ENCODE measurements at regions not wholly inside any gene's neighbourhood (a gene's known extent, or its start where the extent isn't known, plus 50 kb on each side); places are given as distances from the start of the nearest gene placed in this dataset.

DNA sequence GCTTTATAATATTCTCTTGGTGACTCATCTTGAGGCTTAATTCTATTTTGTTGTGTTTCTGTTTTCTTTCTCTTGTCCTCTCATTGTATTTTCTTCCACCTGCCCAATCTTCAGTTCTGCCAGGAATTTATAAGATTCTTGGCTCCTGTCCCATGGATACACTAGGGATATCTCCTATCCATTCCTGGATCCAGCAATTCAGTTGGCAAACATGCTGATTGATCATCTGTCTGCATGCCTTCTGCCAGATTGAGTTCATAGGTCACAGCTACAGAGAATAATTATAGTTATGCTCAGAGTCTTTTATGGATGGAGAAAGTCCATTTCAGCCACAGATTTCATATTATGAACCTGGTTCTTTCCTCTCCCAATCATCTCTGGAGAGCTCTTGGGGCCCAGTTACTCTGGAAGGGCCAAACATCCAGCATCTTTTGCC, 140.4 kb upstream of the MAGI2 start:
- H3K27me3 ChIP-seq (replicated peaks; ENCODE audit: insufficient read depth): no peaks in the 10 kb centered on the region
- no peak for DNase-seq
- H3K79me2 ChIP-seq (ENCODE audit: insufficient read depth): no peaks in the 10 kb centered on the region
- in situ Hi-C loops (cut with MboI): no loop called here
- no peak overlapping the region for H3K4me2 ChIP-seq (ENCODE audit: unreplicated experiment)
- H3F3A ChIP-seq (ENCODE audit: insufficient read depth): no peaks in the 10 kb centered on the region
- H3K27ac ChIP-seq: no peak overlapping the region
- H3K4me1 ChIP-seq (ENCODE audit: insufficient read depth): no peaks in the 10 kb centered on the region
- no peak overlapping the region for H3K9ac ChIP-seq
- H3K36me3 ChIP-seq (ENCODE audit: low read depth): no peaks in the 10 kb centered on the region
- H3K9me3 ChIP-seq (ENCODE audit: low read depth): no peaks in the 10 kb centered on the region
- H4K20me1 ChIP-seq (ENCODE audit: insufficient read depth): no peaks in the 10 kb centered on the region
- H2AFZ ChIP-seq: no peak overlapping the region
- peaks cover 5% of the 10 kb centered on the region; the same call in 1 of the 2 replicates for H3K9me2 ChIP-seq (ENCODE audit: insufficient read depth)
- TF ChIP-seq EZH2phosphoT487 (IDR thresholded peaks at IDR 0.05; ENCODE audit: insufficient read depth, low read depth) (no peak), EZH2 (IDR thresholded peaks at IDR 0.05; ENCODE audit: insufficient read depth, poor library complexity, severe bottlenecking) (no peak)
- no peak overlapping the region for H3K4me3 ChIP-seq

GRCh38 chr7:79590916-79591623, 137.6 kb upstream of the MAGI2 start:
- no peaks in the 10 kb centered on the region for H3K9me3 ChIP-seq (ENCODE audit: low read depth)
- in situ Hi-C loops (cut with MboI): no loop called here

DNA sequence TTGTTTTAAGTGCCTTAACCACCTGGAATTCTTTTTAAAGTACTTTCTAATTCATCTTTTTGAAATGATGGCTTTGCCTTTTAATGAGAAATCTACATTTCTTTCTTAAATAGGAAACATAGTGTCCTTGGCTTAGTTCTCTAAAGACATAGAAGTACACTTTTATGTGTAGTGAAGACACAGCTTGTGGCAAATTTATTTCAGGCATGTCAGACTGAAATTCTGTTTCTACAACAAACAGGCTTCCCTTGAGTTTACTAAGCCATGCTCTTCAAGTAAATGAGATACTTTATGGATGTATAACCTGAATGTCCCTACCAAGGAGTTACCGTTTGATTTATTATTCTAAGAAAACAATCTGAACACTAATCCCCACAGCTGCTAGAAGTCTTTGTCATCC, 136.9 kb upstream of the MAGI2 start:
- Histone ChIP-seq H3K4me3 (no peak overlapping the region), H4K20me1 (ENCODE audit: insufficient read depth) (no peaks in the 10 kb centered on the region)
- in situ Hi-C loops (cut with MboI): no loop called here

More at GRCh38 chr7:79590916-79591623, 137.6 kb upstream of the MAGI2 start:
- Histone ChIP-seq H3K27ac (no peak overlapping the region), H3K79me2 (ENCODE audit: insufficient read depth) (no peaks in the 10 kb centered on the region), H3K9ac (no peak overlapping the region), H3K4me1 (ENCODE audit: insufficient read depth) (no peaks in the 10 kb centered on the region), H3K9me2 (ENCODE audit: insufficient read depth) (0 out of 2 replicates have a peak, but pooled peaks cover 5% of the 10 kb centered on the region), H3K4me2 (ENCODE audit: unreplicated experiment) (no peak overlapping the region), H3K4me3 (no peak overlapping the region), H2AFZ (no peak overlapping the region), H3K27me3 (replicated peaks; ENCODE audit: insufficient read depth) (no peaks in the 10 kb centered on the region), H3F3A (ENCODE audit: insufficient read depth) (no peaks in the 10 kb centered on the region), H4K20me1 (ENCODE audit: insufficient read depth) (no peaks in the 10 kb centered on the region), H3K36me3 (ENCODE audit: low read depth) (no peaks in the 10 kb centered on the region)
- TF ChIP-seq EZH2phosphoT487 (IDR thresholded peaks at IDR 0.05; ENCODE audit: insufficient read depth, low read depth) (no peak), EZH2 (IDR thresholded peaks at IDR 0.05; ENCODE audit: insufficient read depth, poor library complexity, severe bottlenecking) (no peak)
- no peak for DNase-seq

DNA sequence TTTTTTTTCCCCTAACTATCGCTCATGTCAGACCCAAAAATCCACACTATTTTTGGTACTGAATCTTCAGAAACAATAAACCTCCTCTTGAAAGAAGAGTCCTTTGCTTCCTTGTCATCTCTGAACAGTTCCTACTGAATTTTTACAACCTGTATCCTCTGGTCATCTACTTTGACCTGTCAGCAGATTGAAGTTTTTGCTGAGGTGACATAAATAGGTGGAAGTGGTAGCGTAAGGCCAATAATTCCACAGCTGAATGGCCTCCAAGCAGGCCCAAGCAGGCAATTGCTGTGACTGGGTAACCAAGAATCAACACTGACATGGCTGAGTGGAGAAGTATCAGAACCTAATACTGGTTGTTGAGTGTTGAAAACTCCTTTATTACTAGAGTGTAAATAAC, 117.4 kb upstream of the MAGI2 start:
- H3K36me3 ChIP-seq (ENCODE audit: low read depth): no peaks in the 10 kb centered on the region
- no peaks in the 10 kb centered on the region for H3K9me2 ChIP-seq (ENCODE audit: insufficient read depth)
- no peak overlapping the region for H2AFZ ChIP-seq
- DNase-seq: no peak
- H3K27me3 ChIP-seq (replicated peaks; ENCODE audit: insufficient read depth): no peaks in the 10 kb centered on the region
- no peak for TF ChIP-seq EZH2 (IDR thresholded peaks at IDR 0.05; ENCODE audit: insufficient read depth, poor library complexity, severe bottlenecking)
- no peak for TF ChIP-seq EZH2phosphoT487 (IDR thresholded peaks at IDR 0.05; ENCODE audit: insufficient read depth, low read depth)
- H3K4me1 ChIP-seq (ENCODE audit: insufficient read depth): no peaks in the 10 kb centered on the region
- 94 to 95% methylated on average over 2 of the region's 2 CpGs for WGBS, 2 experiments (ENCODE audit: low coverage in 1 of 2, low lambda C conversion rate in 2 of 2, missing lambda C conversion rate in 2 of 2)
- H3K79me2 ChIP-seq (ENCODE audit: insufficient read depth): no peaks in the 10 kb centered on the region
- in situ Hi-C loops (cut with MboI): no loop called here
- no peak overlapping the region for H3K27ac ChIP-seq
- no peaks in the 10 kb centered on the region for H3F3A ChIP-seq (ENCODE audit: insufficient read depth)
- no peaks in the 10 kb centered on the region for H3K9me3 ChIP-seq (ENCODE audit: low read depth)
- H3K4me3 ChIP-seq: no peak overlapping the region
- no peak overlapping the region for H3K4me2 ChIP-seq (ENCODE audit: unreplicated experiment)
- H4K20me1 ChIP-seq (ENCODE audit: insufficient read depth): no peaks in the 10 kb centered on the region
- H3K9ac ChIP-seq: no peak overlapping the region

More for the DNA sequence above, 136.9 kb upstream of the MAGI2 start:
- Histone ChIP-seq H3K4me2 (ENCODE audit: unreplicated experiment) (no peak overlapping the region), H3K27me3 (replicated peaks; ENCODE audit: insufficient read depth) (no peaks in the 10 kb centered on the region), H3F3A (ENCODE audit: insufficient read depth) (no peaks in the 10 kb centered on the region), H3K79me2 (ENCODE audit: insufficient read depth) (no peaks in the 10 kb centered on the region), H3K27ac (no peak overlapping the region), H3K36me3 (ENCODE audit: low read depth) (no peaks in the 10 kb centered on the region), H3K9ac (no peak overlapping the region), H2AFZ (no peak overlapping the region), H3K9me3 (ENCODE audit: low read depth) (no peaks in the 10 kb centered on the region), H3K4me1 (ENCODE audit: insufficient read depth) (no peaks in the 10 kb centered on the region), H3K9me2 (ENCODE audit: insufficient read depth) (0 out of 2 replicates have a peak, but pooled peaks cover 5% of the 10 kb centered on the region)
- no peak for TF ChIP-seq EZH2phosphoT487 (IDR thresholded peaks at IDR 0.05; ENCODE audit: insufficient read depth, low read depth)
- no peak for TF ChIP-seq EZH2 (IDR thresholded peaks at IDR 0.05; ENCODE audit: insufficient read depth, poor library complexity, severe bottlenecking)
- DNase-seq: no peak
- 97 to 100% methylated on average over 1 of the region's 1 CpG for whole genome bisulfite sequencing, 2 experiments (ENCODE audit: low coverage in 1 of 2, low lambda C conversion rate in 2 of 2, missing lambda C conversion rate in 2 of 2)

Data from GM23248 (cell line).